Lower leg skin (tissue), 4 donors: ENCODE measurements at regions not wholly inside any gene's neighbourhood (a gene's known extent, or its start where the extent isn't known, plus 50 kb on each side); places are given as distances from the start of the nearest gene placed in this dataset.

Source experiments
- DNase-seq, 2 donors: peaks; one replicate each; pipeline ENCODE4 v3.0.0-alpha.2; 2019; ENCODE audit warnings: low spot score in 2 of 2
- H3K4me3 ChIP-seq: fragments of 200-600 bp; sonication (generic); 2 replicates; pipeline ENCODE4 v1.5.1; 2017; ENCODE audit warnings: mild to moderate bottlenecking, low read depth; ENCODE audit not compliant: poor library complexity, severe bottlenecking
- CTCF ChIP-seq, 3 donors: fragments of 450-650 bp; IDR thresholded peaks; one replicate each; pipeline ENCODE4 v1.5.1; 2016; ENCODE audit warnings: antibody characterized with exemption in 3 of 3, mild to moderate bottlenecking in 3 of 3, moderate library complexity in 2 of 3
- POLR2A ChIP-seq, 2 donors: fragments of 450-650 bp; IDR thresholded peaks; one replicate each; pipeline ENCODE4 v1.6.1; 2016 to 2017; ENCODE audit warnings: antibody characterized with exemption in 2 of 2, mild to moderate bottlenecking in 1 of 2, moderate library complexity in 1 of 2
- WGBS, 2 donors: methylation state at CpG; one replicate each; pipeline ENCODE4 v1.1.5; 2018; 5-methylcytosine and 5-hydroxymethylcytosine counted together
- intact Hi-C: fragments of 100-400 bp; cut with DNase I; formaldehyde crosslinking; loops from one replicate; pipeline ENCODE4 v1.15.0; 2023; ENCODE audit warnings: low total_unique reads

GRCh38 chr5:154609251-154609650 lies 131.2 kb upstream of the HAND1 start:
- TF ChIP-seq CTCF (IDR thresholded peaks at IDR 0.05) (no peak), POLR2A (IDR thresholded peaks at IDR 0.05) (no peak)
- no peak overlapping the region for H3K4me3 ChIP-seq
- DNase-seq, result no peak
- intact Hi-C loops, result no loop called here
- WGBS, 2 donors, result 46 to 64% methylated on average over 3 of the region's 3 CpGs

- TF ChIP-seq CTCF (IDR thresholded peaks at IDR 0.05), result no peak
- no peak for TF ChIP-seq POLR2A (IDR thresholded peaks at IDR 0.05)
- no peak overlapping the region for H3K4me3 ChIP-seq
- WGBS, 2 donors, result 53 to 61% methylated on average over 7 of the region's 7 CpGs
- no peak for DNase-seq
- intact Hi-C loops, result no loop called here
Observed at GRCh38 chr5:154608531-154609011, 130.5 kb upstream of the HAND1 start.

GRCh38 chr5:154607746-154608145 lies 129.7 kb upstream of the HAND1 start:
- intact Hi-C loops, result no loop called here
- no peak for DNase-seq
- 84 to 90% methylated on average over 4 of the region's 4 CpGs for WGBS, 2 donors
- TF ChIP-seq CTCF (IDR thresholded peaks at IDR 0.05) (no peak), POLR2A (IDR thresholded peaks at IDR 0.05) (no peak)
- H3K4me3 ChIP-seq, result no peak overlapping the region

GRCh38 chr5:154606246-154606645 lies 128.2 kb upstream of the HAND1 start:
- intact Hi-C loops, result no loop called here

GRCh38 chr5:154603953-154604679 lies 126.1 kb upstream of the HAND1 start:
- intact Hi-C loops, result no loop called here
- TF ChIP-seq POLR2A (IDR thresholded peaks at IDR 0.05) (no peak), CTCF (IDR thresholded peaks at IDR 0.05) (no peak)
- 5 to 6% methylated on average over 20 of the region's 20 CpGs for WGBS, 2 donors
- no peak overlapping the region for H3K4me3 ChIP-seq
- no peak for DNase-seq

More at GRCh38 chr5:154606246-154606645, 128.2 kb upstream of the HAND1 start:
- no peak overlapping the region for H3K4me3 ChIP-seq
- no peak for TF ChIP-seq CTCF (IDR thresholded peaks at IDR 0.05)
- no peak for TF ChIP-seq POLR2A (IDR thresholded peaks at IDR 0.05)
- DNase-seq, result no peak
- WGBS, 2 donors, result 79 to 82% methylated on average over 4 of the region's 4 CpGs

- 58 to 61% methylated on average over 1 of the region's 1 CpG for WGBS, 2 donors
- no peak overlapping the region for H3K4me3 ChIP-seq
- DNase-seq, result no peak
- TF ChIP-seq POLR2A (IDR thresholded peaks at IDR 0.05) (no peak), CTCF (IDR thresholded peaks at IDR 0.05) (no peak)
- intact Hi-C loops, result no loop called here
Observed at GRCh38 chr5:154603485-154603884, 125.5 kb upstream of the HAND1 start.
